ENCODE measurements at regions not wholly inside any gene's neighbourhood (a gene's known extent, or its start where the extent isn't known, plus 50 kb on each side); places are given as distances from the start of the nearest gene placed in this dataset.

DNA sequence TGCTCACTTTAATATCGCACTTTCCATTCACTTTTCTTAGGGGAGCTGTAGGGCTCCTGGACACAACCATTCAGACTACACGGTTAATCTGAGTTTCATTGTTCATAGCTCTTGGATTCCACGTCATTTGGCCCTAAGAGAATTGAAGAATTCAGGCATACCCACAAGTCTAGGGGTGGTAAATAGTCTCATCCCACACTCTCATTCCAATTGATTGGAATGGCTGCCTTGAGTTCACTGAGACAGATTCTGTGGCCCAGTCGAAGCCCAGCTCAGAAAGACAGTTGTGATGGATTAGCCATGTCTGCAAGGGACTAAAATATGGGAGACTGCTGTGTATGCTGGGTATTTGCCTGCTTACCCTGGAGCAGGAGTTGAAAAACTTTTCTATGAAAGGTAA, 124.6 kb downstream of the TFCP2L1 start:
- no peak for DNase-seq (ENCODE audit: low read depth, low spot score)
- no peak overlapping the region for H3K27ac ChIP-seq

DNA sequence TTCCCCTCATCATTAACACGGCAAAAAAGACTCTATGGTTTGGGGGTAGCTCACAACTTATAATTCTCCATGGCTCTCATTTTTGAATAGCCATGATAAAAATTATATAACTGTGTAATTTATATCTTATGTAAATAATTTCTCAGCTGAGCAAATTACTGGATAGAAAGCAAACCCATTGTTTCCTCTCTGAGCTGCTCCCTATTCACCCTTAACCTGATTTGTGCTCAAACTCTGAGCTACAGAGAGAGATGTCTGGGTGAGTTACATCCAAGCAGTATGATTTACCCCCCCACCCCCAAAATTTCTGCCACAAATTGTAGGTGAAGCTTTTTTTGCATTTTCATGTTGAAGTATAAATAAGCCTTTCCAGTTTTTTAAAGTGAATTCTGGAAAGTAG, 123.7 kb downstream of the TFCP2L1 start:
- DNase-seq (ENCODE audit: low read depth, low spot score), result no peak
- no peak overlapping the region for H3K27ac ChIP-seq

DNA sequence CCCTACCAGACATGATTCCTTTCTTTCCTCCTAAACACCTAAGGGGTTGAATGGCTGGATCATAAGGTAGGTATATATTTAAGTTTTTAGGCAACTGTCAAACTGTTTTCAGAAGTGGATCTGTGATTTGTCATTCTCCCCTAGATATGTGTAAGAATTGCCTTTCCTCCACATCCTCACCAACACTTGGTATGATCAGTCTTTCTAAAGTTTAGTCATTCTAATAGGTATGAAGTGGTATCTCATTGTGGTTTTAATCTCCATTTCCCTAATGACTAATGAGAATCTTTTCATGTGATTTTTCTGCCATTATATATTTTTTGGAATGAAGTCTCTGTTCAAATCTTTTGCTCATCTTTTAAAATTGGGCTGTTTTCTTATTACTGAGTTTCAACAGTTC, 122.1 kb downstream of the TFCP2L1 start:
- H3K27ac ChIP-seq, result no peak overlapping the region
- no peak for DNase-seq (ENCODE audit: low read depth, low spot score)

DNA sequence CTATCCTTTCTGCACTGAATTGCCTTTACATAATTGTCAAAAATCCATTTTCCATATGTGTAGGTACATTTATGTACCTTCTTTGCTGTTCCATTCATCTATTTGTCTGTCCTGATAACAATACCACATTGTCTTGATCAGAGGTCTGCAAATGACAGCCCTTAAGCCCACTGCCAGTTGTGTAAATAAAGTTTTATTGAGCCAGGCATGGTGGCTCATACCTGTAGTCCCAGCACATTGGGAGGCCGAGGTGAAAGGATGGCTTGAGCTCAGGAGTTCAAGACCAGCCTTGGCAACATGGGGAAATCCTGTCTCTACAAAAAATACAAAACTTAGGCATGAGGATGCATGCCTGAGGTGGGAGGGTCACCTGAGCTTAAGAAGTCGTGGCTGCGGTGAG, 121.0 kb downstream of the TFCP2L1 start:
- H3K27ac ChIP-seq, result no peak overlapping the region
- no peak for DNase-seq (ENCODE audit: low read depth, low spot score)

DNA sequence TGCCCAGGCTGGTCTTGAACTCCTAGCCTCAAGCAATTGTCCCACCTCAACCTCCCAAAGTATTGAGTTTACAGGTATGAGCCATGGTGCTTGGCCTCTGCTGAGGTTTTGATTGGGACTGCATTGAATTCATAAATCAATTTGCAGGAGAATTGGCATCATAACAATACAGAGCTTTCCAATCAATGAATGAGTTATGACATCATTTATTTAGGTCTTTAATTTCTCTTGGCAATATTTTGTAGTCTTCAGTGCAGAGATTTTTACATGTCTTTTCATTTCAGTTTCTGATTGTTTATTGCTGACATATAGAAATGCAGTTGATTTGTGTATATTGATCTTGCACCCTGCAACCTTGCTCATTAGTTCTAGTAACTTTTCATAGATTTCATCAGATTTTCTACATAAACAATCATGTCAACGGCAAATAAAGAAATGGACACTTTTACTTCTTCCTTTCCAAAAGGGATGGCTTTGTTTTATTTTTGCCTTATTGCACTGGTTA, 119.9 kb downstream of the TFCP2L1 start:
- no peak overlapping the region for H3K27ac ChIP-seq
- no peak for DNase-seq (ENCODE audit: low read depth, low spot score)
